Testis (tissue), 2 donors: ENCODE measurements at regions not wholly inside any gene's neighbourhood (a gene's known extent, or its start where the extent isn't known, plus 50 kb on each side); places are given as distances from the start of the nearest gene placed in this dataset.

Experiments used
- DNase-seq: peaks from one replicate; pipeline ENCODE4 v3.0.0-alpha.2; 2019
- H3K27ac ChIP-seq, 2 donors: fragments of 200-600 bp; sonication (generic); one replicate each; pipeline ENCODE4 v1.5.1; 2019
- H3K27me3 ChIP-seq: fragments of 200-600 bp; sonication (generic); one replicate; pipeline ENCODE4 v1.5.1; 2019
- H3K36me3 ChIP-seq: fragments of 200-600 bp; sonication (generic); one replicate; pipeline ENCODE4 v1.5.1; 2017; ENCODE audit warnings: low read depth; ENCODE audit errors: missing control alignments
- H3K4me1 ChIP-seq: fragments of 200-600 bp; sonication (generic); one replicate; pipeline ENCODE4 v1.5.1; 2019
- H3K4me3 ChIP-seq, 2 donors: fragments of 200-600 bp; sonication (generic); one replicate each; pipeline ENCODE4 v1.5.1; 2017 to 2019
- H3K9me3 ChIP-seq: fragments of 200-600 bp; sonication (generic); one replicate; pipeline ENCODE4 v1.5.1; 2017
- CTCF ChIP-seq, 3 experiments: fragments of 450-650 bp in 2 of 3; fragments of 200-600 bp in 1 of 3; sonication (generic) in 1 of 3; IDR thresholded peaks; one replicate each; pipeline ENCODE4 v1.5.1; 2016 to 2019; ENCODE audit warnings: antibody characterized with exemption in 3 of 3, mild to moderate bottlenecking in 2 of 3, moderate library complexity in 1 of 3
- POLR2A ChIP-seq: fragments of 450-650 bp; IDR thresholded peaks from one replicate; pipeline ENCODE4 v1.6.1; 2017; ENCODE audit warnings: antibody characterized with exemption, mild to moderate bottlenecking, moderate library complexity
- WGBS, 2 donors: methylation state at CpG; one replicate each; pipeline ENCODE4 v1.1.5; 2018; 5-methylcytosine and 5-hydroxymethylcytosine counted together
- intact Hi-C: fragments of 100-400 bp; cut with DNase I; formaldehyde crosslinking; loops from one replicate; pipeline ENCODE4 v1.15.1; 2023; ENCODE audit warnings: low total_unique reads

DNA sequence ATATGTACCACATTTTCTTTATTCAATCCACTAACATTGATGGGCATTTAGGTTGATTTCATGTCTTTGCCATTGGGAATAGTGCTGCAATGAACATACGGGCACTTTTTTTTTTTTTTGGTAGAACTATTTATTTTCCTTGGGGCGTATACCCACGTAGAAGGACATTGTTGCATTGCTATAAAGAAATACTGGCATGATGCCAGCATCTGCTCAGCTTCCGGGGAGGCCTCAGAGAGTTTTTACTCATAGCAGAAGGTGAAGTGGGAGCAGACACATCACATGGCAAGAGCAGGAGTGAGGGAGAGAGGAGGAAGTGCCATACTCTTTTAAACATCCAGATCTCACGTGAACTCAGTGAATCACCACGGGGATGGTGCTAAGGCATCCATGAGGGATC lies 197.0 kb downstream of the SQOR start:
- intact Hi-C loops = no loop called here
- H3K4me1 ChIP-seq = no peaks in the 10 kb centered on the region
- no peaks in the 10 kb centered on the region for H3K27me3 ChIP-seq
- H3K27ac ChIP-seq = no peak overlapping the region
- no peak for DNase-seq
- TF ChIP-seq CTCF (IDR thresholded peaks at IDR 0.05) = no peak
- no peak for TF ChIP-seq POLR2A
- WGBS, 2 donors = 59 to 62% methylated on average over 6 of the region's 6 CpGs
- no peak overlapping the region for H3K4me3 ChIP-seq
- no peaks in the 10 kb centered on the region for H3K9me3 ChIP-seq
- H3K36me3 ChIP-seq = no peaks in the 10 kb centered on the region

GRCh38 chr15:45834622-45835021 lies 199.8 kb downstream of the SQOR start:
- Histone ChIP-seq H3K4me3 (no peak overlapping the region), H3K27ac (no peak overlapping the region), H3K9me3 (no peaks in the 10 kb centered on the region), H3K36me3 (no peaks in the 10 kb centered on the region), H3K4me1 (no peaks in the 10 kb centered on the region), H3K27me3 (no peaks in the 10 kb centered on the region)
- TF ChIP-seq POLR2A (no peak), CTCF (IDR thresholded peaks at IDR 0.05) (no peak)
- intact Hi-C loops = no loop called here
- 82 to 89% methylated on average over 3 of the region's 3 CpGs for WGBS, 2 donors
- DNase-seq = no peak

- Histone ChIP-seq H3K27me3 (no peaks in the 10 kb centered on the region), H3K9me3 (no peaks in the 10 kb centered on the region), H3K27ac (no peak overlapping the region), H3K36me3 (no peaks in the 10 kb centered on the region), H3K4me3 (no peak overlapping the region), H3K4me1 (no peaks in the 10 kb centered on the region)
- WGBS, 2 donors = 67 to 85% methylated on average over 1 of the region's 1 CpG
- DNase-seq = no peak
- TF ChIP-seq CTCF (IDR thresholded peaks at IDR 0.05) (no peak), POLR2A (no peak)
- intact Hi-C loops = no loop called here
These were observed 207.3 kb downstream of the SQOR start for GRCh38 chr15:45842151-45842550.

- DNase-seq = no peak
- no peak overlapping the region for H3K27ac ChIP-seq
- 71 to 87% methylated on average over 4 of the region's 4 CpGs for WGBS, 2 donors
- H3K36me3 ChIP-seq = no peaks in the 10 kb centered on the region
- H3K4me3 ChIP-seq = no peak overlapping the region
- TF ChIP-seq POLR2A (no peak), CTCF (IDR thresholded peaks at IDR 0.05) (no peak)
- H3K27me3 ChIP-seq = no peaks in the 10 kb centered on the region
- H3K4me1 ChIP-seq = no peaks in the 10 kb centered on the region
- no peaks in the 10 kb centered on the region for H3K9me3 ChIP-seq
- intact Hi-C loops = no loop called here
These were observed 212.8 kb downstream of the SQOR start for GRCh38 chr15:45847645-45848044.

DNA sequence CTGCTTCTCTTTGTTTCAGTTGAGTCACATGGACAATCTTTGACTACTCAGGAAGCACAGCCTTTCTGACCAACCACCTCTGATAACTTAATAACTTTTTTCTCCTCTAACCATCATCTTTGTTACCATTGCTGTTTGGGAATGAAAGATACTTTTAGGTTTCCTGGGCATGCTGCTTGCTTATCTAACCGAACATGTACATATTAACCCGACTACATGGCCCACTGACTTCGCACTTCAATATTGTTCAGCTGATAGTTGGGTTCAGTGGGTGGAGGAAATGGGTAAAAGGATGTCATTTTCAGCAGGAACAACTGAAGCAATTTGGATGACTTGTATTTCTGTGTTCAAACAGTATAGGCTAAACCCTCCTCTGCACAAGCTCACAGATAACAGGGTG lies 214.3 kb downstream of the SQOR start:
- H3K27ac ChIP-seq = no peak overlapping the region
- DNase-seq = no peak
- WGBS, 2 donors = 63 to 69% methylated on average over 3 of the region's 3 CpGs
- TF ChIP-seq CTCF (IDR thresholded peaks at IDR 0.05) (no peak), POLR2A (no peak)
- H3K4me3 ChIP-seq = no peak overlapping the region
- no peaks in the 10 kb centered on the region for H3K36me3 ChIP-seq
- no peaks in the 10 kb centered on the region for H3K9me3 ChIP-seq
- intact Hi-C loops = no loop called here
- no peaks in the 10 kb centered on the region for H3K27me3 ChIP-seq
- no peaks in the 10 kb centered on the region for H3K4me1 ChIP-seq
